T-helper 1 cell treated with Interleukin-12 subunit alpha and Interleukin-12 subunit beta and Interleukin-4 antibody, amounts not matched to agents 30 ng/mL and 1 ng/mL, for 36 hours (primary cell): ENCODE measurements at regions not wholly inside any gene's neighbourhood (a gene's known extent, or its start where the extent isn't known, plus 50 kb on each side); places are given as distances from the start of the nearest gene placed in this dataset.

Experiments used
- intact Hi-C: fragments of 100-400 bp; cut with micrococcal nuclease; formaldehyde crosslinking; loops from one replicate; pipeline ENCODE4 v1.15.1; 2024

GRCh38 chr4:62912531-62912930, 1496.7 kb downstream of the TECRL start:
- intact Hi-C loops: no loop called here

- intact Hi-C loops: no loop called here
Measured at GRCh38 chr4:62909238-62909637, 1500.0 kb downstream of the TECRL start.

GRCh38 chr4:62901101-62901500, 1508.1 kb downstream of the TECRL start:
- intact Hi-C loops: no loop called here

DNA sequence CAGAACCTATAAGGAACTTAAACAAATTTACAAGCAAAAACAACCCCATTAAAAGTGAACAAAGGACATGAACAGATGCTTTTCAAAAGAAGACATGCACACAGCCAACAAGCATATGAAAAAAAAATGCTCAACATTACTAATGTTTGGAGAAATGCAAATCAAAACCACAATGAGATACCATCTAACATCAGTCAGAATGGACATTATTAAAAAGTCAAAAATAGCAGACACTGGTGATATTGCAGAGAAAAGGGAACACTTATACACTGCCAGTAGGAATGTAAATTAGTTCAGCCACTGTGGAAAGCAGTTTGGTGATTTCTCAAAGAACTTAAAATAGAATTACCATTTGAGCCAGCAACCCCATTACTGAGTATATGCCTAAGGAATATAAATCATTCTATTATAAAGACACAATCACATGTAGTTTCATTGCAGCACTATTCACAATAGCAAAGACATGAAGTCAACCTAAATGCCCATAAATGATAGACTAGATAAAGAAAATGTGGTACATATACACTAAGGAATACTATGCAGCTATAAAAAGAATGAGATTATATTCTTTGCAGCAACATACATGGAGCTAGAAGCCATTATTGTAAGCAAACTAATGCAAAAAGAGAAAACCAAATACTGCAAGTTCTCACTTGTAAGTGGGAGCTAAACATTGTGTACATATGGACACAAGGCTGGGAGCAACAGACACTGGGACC, 1509.4 kb downstream of the TECRL start:
- intact Hi-C loops: no loop called here

GRCh38 chr4:62898115-62898514, 1511.1 kb downstream of the TECRL start:
- intact Hi-C loops: no loop called here

DNA sequence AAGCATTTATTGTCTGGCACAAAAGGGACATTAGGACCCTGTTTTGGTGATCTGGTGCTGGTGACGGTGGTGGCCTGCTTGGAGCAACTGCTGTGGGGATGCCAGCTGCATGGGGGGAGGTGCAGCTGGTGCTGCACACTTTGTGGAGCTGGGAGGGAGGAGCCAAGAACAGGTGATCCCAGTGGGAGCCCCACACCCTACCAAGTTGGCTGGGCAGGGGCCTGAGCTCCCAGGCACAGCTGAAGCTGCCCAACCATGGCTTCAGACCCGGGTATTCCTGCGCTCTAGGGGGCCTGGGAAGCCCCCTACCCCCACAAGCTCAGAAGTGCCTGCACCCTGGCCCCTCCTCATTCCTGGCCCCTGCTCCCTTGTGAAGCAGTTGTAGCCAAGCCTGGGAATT, 1512.5 kb downstream of the TECRL start:
- intact Hi-C loops: no loop called here

GRCh38 chr4:62881901-62882300, 1527.3 kb downstream of the TECRL start:
- intact Hi-C loops: no loop called here

GRCh38 chr4:62881210-62881609, 1528.0 kb downstream of the TECRL start:
- intact Hi-C loops: no loop called here

DNA sequence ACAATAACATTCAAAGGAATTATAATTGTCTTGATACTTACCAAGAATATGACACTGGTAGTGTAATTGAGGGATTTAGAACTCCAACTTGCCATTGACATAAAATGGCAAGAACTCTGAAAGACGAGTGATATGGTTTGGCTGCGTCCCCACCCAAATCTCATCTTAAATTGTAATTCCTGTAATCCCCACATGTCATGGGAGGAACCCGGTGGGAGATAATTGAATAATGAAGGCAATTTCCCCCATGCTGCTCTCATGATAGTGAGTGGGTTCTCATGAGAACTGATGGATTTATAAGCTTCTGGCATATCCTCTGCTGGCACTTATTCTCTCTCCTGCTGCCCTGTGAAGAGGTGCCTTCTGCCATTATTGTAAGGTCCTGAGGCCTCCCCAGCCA, 1536.4 kb downstream of the TECRL start:
- intact Hi-C loops: no loop called here

GRCh38 chr4:62871078-62871477, 1538.2 kb downstream of the TECRL start:
- intact Hi-C loops: no loop called here

DNA sequence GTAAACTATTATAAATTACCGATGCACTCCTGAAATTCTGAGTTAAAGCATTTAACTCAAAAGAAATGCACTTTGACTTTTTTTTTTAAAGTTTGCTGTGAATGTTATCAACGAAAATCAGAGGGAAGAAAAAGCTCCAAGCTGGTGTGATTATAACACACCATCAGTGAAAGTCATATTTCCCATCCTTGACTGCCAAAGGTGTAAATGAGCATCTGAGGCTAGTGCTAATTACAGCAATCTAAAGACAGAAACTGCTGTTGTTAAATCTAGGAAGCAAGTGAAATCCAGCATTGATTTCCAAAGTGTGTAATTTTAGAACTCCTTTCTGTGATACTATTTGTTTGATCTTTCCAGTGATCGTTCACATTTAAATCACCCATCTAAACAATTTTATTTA, 1538.8 kb downstream of the TECRL start:
- intact Hi-C loops: no loop called here

GRCh38 chr4:62865261-62865660, 1544.0 kb downstream of the TECRL start:
- intact Hi-C loops: no loop called here

- intact Hi-C loops: no loop called here
Measured at GRCh38 chr4:62849696-62850095, 1559.6 kb downstream of the TECRL start.

DNA sequence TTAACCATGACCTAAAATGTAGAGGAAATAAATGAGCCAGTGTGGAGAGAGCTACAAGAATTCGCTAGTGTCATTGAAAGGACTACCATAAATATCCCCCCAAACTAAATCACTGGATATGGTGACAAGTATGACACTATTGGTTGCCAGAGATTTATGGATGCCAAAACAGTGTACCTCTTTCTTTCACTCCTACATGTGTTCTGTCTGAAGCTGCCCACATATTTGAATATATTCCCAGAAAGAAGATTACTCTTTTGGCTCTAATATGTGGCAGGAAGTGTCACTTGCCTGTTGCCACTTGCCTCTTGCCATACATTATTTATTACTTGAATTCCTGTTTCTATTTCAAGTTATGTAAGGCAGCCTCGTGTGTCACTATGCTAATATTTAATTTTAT, 1573.6 kb downstream of the TECRL start:
- intact Hi-C loops: no loop called here

DNA sequence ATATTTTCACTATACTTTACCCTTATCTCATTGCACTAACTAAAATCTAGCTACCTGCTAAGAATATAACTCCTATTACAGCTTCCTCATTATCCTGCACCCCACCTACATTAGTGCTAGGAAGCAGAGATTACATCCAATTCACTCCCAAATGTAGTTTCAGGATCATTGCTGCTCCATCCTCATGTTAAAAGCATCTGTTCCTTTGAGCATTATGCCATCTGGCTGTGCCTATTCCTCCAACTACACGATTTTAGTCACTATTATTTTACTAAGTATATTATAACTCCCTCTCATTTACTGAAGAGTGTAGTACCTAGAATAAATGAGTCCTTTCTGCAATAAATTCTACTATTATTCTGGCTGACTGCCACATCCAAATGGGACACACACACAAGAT, 1586.9 kb downstream of the TECRL start:
- intact Hi-C loops: no loop called here

DNA sequence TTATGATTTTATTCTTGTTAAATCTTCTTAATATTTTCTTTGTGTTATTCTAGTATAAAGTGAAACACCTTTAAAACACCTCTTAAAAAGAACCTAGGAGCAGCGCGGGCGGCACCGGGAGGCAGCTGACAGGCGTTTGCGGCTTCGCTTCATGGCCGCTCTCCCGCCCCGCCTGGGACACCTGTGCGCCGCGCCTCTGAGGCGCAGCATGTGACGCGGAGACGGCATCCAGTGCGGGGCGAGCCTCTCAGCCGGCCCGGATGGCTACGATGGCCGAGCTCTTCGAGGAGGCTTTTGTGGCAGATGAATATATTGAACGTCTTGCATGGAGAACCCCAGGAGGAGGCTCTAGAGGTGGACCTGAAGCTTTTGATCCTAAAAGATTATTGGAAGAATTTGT, 1592.7 kb downstream of the TECRL start:
- intact Hi-C loops: no loop called here

DNA sequence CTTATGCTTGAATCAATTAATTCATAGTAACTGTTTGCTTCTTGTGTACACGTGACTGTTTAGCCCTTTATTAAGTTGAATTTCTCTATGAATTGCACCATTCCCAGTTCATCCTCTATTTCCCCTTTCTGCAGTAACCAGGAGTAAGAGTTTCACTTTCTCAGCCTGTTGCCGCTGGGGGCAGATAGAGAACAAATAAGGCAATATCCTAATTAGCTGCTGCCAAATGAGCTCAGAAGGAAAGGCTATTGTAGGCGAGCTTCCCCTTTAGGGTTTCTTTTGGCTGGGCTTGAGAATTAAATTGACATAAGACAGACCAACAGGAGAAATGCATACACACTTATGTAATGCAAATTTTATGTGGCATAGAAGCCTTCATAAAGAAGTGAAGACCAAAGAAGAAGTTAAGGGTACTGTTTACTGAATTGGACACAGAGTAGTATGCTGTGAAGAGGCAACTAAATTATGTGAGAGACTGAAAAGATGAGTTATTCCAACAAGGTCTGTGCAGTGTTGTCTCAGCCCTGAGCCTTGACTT, 1594.7 kb downstream of the TECRL start:
- intact Hi-C loops: no loop called here

DNA sequence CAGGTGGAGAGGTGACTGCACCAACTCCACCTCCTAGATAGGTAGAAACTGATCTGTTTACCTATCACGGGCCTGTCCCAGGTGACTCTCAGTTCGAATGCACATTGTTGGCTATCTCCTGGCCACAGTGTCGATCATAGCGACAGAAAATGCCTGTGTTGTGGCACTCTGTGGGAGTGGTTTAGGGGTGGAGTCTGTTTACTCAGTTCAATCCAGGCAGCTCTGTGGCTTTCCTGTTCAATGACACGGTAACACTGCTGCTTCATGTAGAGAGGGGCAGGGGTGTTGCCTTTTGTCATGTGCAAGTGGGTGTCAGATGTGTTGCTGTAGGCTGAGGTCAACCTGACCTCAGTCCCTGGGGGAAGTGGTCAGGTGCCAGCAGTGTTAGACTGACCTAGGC, 1602.4 kb downstream of the TECRL start:
- intact Hi-C loops: no loop called here

GRCh38 chr4:62804075-62804474, 1603.9 kb downstream of the ADGRL3 start:
- intact Hi-C loops: no loop called here

- intact Hi-C loops: no loop called here
Measured at GRCh38 chr4:62797221-62797620, 1597.1 kb downstream of the ADGRL3 start.

- intact Hi-C loops: no loop called here
Measured at GRCh38 chr4:62791386-62791785, 1591.3 kb downstream of the ADGRL3 start.

DNA sequence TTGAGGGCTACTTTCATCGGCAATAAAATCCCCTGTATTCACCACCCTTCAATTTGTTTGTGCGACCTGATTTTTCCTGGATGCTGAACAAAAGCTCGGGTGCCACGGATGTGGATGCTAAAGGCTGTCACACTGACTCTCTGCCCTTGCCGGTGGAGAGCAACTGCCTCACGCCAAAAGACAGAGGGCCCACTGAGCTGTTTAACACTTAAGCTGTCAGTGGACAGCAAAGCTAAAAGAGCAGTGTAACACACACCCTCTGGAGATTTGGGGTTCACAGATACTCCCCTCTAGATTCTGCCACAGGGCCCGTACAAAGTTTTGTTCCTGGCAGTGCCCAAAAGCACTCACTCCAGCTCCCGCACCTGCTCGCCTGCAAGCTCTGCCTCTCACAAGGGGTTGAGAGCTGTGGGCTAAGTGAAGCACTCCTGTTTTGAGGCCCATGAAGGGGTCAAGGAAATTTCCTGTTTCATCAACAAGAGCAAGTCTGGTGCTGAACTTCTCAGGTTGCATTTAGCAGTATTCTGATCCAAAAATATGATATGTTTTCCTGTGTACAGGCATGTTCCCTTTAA, 1571.9 kb downstream of the ADGRL3 start:
- intact Hi-C loops: no loop called here

DNA sequence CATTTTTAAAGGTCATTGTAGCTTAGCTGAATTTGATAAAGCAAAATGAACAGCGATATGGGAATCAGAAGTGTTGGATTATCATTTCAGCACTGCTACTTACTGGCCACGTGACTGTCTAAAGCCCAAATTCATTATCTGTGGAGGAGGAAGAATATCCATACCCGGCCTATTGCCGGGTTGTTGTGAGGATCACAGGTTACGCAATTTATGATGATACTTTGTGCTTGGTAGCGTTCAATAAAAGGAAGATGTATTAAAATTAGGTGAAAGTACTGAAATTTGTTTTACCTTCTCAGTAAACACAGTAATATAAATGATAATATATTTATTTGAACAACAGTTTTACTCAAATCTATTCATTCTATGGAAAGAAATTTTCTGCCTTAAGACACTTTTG, 1540.2 kb downstream of the ADGRL3 start:
- intact Hi-C loops: no loop called here
